ENCODE measurements at regions not wholly inside any gene's neighbourhood (a gene's known extent, or its start where the extent isn't known, plus 50 kb on each side); places are given as distances from the start of the nearest gene placed in this dataset.

DNA sequence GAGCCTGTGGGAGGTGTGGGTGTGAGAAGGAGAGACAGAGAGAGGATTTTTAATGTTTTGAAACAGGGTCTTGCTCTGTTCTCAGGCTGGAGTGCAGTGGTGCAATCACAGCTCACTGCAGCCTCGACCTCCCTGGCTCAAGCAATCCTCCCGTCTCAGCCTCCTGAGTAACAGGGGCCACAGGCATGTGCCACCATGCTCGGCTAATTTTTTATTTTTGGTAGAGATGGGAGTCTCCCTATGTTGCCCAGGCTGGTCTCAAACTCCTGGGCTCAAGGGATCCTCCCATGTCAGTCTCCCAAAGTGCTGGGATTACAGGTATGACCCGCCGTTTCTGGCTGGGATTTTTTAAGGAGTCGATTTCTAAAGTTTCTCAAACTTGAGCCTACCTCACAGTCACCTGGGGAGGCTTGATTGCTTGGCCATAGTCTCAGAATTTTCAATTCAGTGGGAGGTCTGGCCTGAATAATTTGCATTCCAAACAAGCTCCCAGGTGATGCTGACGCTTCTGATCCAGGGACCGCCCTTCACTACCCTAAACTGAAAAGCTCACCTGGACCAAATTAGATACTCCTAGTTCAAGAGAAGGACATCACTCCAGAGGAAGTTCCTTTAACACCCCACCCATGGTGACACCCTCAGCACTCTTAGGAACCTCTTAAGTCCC, 70.8 kb upstream of the SLC1A4 start:
- ChIA-PET CTCF (ENCODE audit: partially characterized antibody) (interaction anchor here (0.5 to 8.7 kb wide), 49 partner anchors 12 to 655 kb away, joined by 3 to 64 read pairs (median 4); partner anchors contain the start of genes CEP68 and SLC1A4), POLR2A (ENCODE audit: partially characterized antibody) (interaction anchor here (0.7 to 1.2 kb wide), 3 partner anchors 101 to 265 kb away, joined by 3 to 6 read pairs (median 3); partner anchors contain the start of gene CEP68)
- peaks cover 0 to 7% (median 3%) of the 10 kb centered on the region in 4 experiments; a peak in 3 of 7 replicates for H3K27me3 ChIP-seq (replicated peaks in 1 of 4; ENCODE audit: control insufficient read depth in 3 of 4, extremely low read depth in 1 of 4, insufficient read depth in 3 of 4, low read length in 3 of 4)
- no peak overlapping the region for H3K9ac ChIP-seq (replicated peaks in 1 of 4; ENCODE audit: extremely low read depth in 1 of 4, low read depth in 3 of 4, low read length in 3 of 4)
- H3K4me2 ChIP-seq (ENCODE audit: insufficient read depth in 1 of 2, low read depth in 2 of 2, low read length in 2 of 2) = peak overlapping the region; percentile 1 to 77
- H3K4me1 ChIP-seq (replicated peaks in 1 of 4; ENCODE audit: control insufficient read depth in 3 of 4, insufficient read depth in 4 of 4, low read length in 3 of 4) = peaks cover 0 to 10% (median 5%) of the 10 kb centered on the region in 4 experiments; a peak in 6 of 7 replicates
- H3K4me3 ChIP-seq (ENCODE audit: extremely low read depth in 1 of 4, insufficient read depth in 2 of 4, low read depth in 3 of 4, low read length in 4 of 4) = peak overlapping the region in 3 of 4 experiments; percentile 44 to 55 (median 45); a peak in 5 of 8 replicates
- H3K27ac ChIP-seq (ENCODE audit: low read depth, low read length) = no peak overlapping the region
- no peak overlapping the region for H4K91ac ChIP-seq (replicated peaks; ENCODE audit: insufficient read length, low read length)
- H3K23ac ChIP-seq (ENCODE audit: insufficient read length) = no peak overlapping the region
- WGBS, 2 experiments (ENCODE audit: extremely low coverage in 1 of 2, insufficient coverage in 1 of 2, insufficient read length in 1 of 2, insufficient replicate concordance in 2 of 2, low coverage in 1 of 2, low lambda C conversion rate in 2 of 2, missing lambda C conversion rate in 1 of 2) = 47% methylated on average over 8 of the region's 8 CpGs; no CpG with 5 or more reads in 1 of the 2 experiments
- H3K79me1 ChIP-seq (ENCODE audit: low read depth, low read length) = no peaks in the 10 kb centered on the region
- H2BK120ac ChIP-seq (replicated peaks; ENCODE audit: low read depth, low read length) = no peak overlapping the region
- no peak overlapping the region for H3K18ac ChIP-seq (ENCODE audit: extremely low read depth, low read length)
- H2BK12ac ChIP-seq (ENCODE audit: low read depth, low read length) = peak overlapping the region; percentile 39; the same call in 1 of the 2 replicates
- no peak overlapping the region for H2BK5ac ChIP-seq (ENCODE audit: low read depth, low read length)
- TF ChIP-seq CREB1 (IDR thresholded peaks at IDR 0.05) = 0 out of 2 replicates have a peak, but pooled peaks have one; percentile 19
- peak; percentile 54; the same call in 1 of the 2 replicates for TF ChIP-seq TEAD4 (IDR thresholded peaks at IDR 0.05; ENCODE audit: low read depth, low read length)
- TF ChIP-seq NANOG (IDR thresholded peaks at IDR 0.05; ENCODE audit: insufficient read depth, low read depth, low read length, poor library complexity, severe bottlenecking) = peak; percentile 83
- TF ChIP-seq TCF12 (IDR thresholded peaks at IDR 0.05; ENCODE audit: low read depth, low read length) = peak; percentile 64; the same call in 1 of the 2 replicates
- TF ChIP-seq POU5F1 (IDR thresholded peaks at IDR 0.05; ENCODE audit: low read depth, low read length) = no peak
- H3K36me3 ChIP-seq (ENCODE audit: control insufficient read depth in 2 of 4, insufficient read depth in 4 of 4, low read length in 3 of 4) = no peaks in the 10 kb centered on the region
- H2BK15ac ChIP-seq (ENCODE audit: low read length) = no peak overlapping the region
- peak in 1 of 2 experiments; percentile 41 for DNase-seq (ENCODE audit: low read depth in 1 of 2, low spot score in 2 of 2)
- no peak overlapping the region for H3K4ac ChIP-seq (replicated peaks; ENCODE audit: insufficient read length, low read depth, low read length)
- no peak for FAIRE-seq
- H2AK5ac ChIP-seq (ENCODE audit: low read depth, low read length) = no peak overlapping the region
- no peak overlapping the region for H3K56ac ChIP-seq (replicated peaks; ENCODE audit: insufficient read length, low read depth, low read length)
- H3K9me3 ChIP-seq (ENCODE audit: insufficient read depth in 2 of 2, low read depth in 1 of 2, low read length in 1 of 2) = no peaks in the 10 kb centered on the region
- peak overlapping the region; percentile 2; the same call in 1 of the 2 replicates for H2BK20ac ChIP-seq (ENCODE audit: low read length)
- no peak overlapping the region for H4K8ac ChIP-seq (ENCODE audit: extremely low read depth, insufficient read depth, low read length)
- H4K20me1 ChIP-seq (replicated peaks in 1 of 2; ENCODE audit: control insufficient read depth in 1 of 2, insufficient read depth in 2 of 2, low read length in 2 of 2) = no peaks in the 10 kb centered on the region
- H3K14ac ChIP-seq (ENCODE audit: insufficient read length) = no peak overlapping the region
- no peaks in the 10 kb centered on the region for H3K79me2 ChIP-seq (ENCODE audit: control insufficient read depth in 1 of 2, insufficient read depth in 2 of 2, low read length in 2 of 2)
- no peak overlapping the region for H4K5ac ChIP-seq (ENCODE audit: insufficient read length, low read depth, low read length)
- no peaks in the 10 kb centered on the region for H3K23me2 ChIP-seq (ENCODE audit: low read depth, low read length)
- no peak overlapping the region for H2AFZ ChIP-seq (ENCODE audit: low read length)

All from H1 (cell line).